ENCODE measurements at regions not wholly inside any gene's neighbourhood (a gene's known extent, or its start where the extent isn't known, plus 50 kb on each side); places are given as distances from the start of the nearest gene placed in this dataset.

- H4K20me1 ChIP-seq (ENCODE audit: insufficient read depth): no peaks in the 10 kb centered on the region
- BruUV-seq (replicated peaks): no TSS peak
- H3K27me3 ChIP-seq (ENCODE audit: insufficient read depth, low read depth): no peaks in the 10 kb centered on the region
- no peaks in the 10 kb centered on the region for H3K9me2 ChIP-seq (ENCODE audit: insufficient read depth)
- no peak for DNase-seq
- intact Hi-C loops (cut with micrococcal nuclease; ENCODE audit: unreplicated experiment): loop anchor here (10.0 kb wide), 1 partner anchor 120 kb away; no protein-coding TSS in a partner anchor
- no peak overlapping the region for H3K4me3 ChIP-seq
- H3F3A ChIP-seq (ENCODE audit: insufficient read depth, low read depth): peaks cover 18% of the 10 kb centered on the region; the same call in 1 of the 2 replicates
- H3K4me1 ChIP-seq (replicated peaks; ENCODE audit: insufficient read depth): peaks cover 49% of the 10 kb centered on the region
- ChIA-PET CTCF (no interaction called here), POLR2A (ENCODE audit: unreplicated experiment) (no interaction called here)
- no peak overlapping the region for H3K4me2 ChIP-seq
- no peaks in the 10 kb centered on the region for H3K79me2 ChIP-seq (ENCODE audit: low read depth)
- no peaks in the 10 kb centered on the region for H3K36me3 ChIP-seq (ENCODE audit: low read depth)
- TF ChIP-seq EZH2 (IDR thresholded peaks at IDR 0.05; ENCODE audit: low read depth) (no peak), CTCF (conservative IDR thresholded peaks at IDR 0.05) (no peak)
- no peak overlapping the region for H2AFZ ChIP-seq
- H3K9me3 ChIP-seq (ENCODE audit: insufficient read depth, low read depth): no peaks in the 10 kb centered on the region
- H3K27ac ChIP-seq: no peak overlapping the region
Observed at GRCh38 chr9:32704343-32704742, 68.9 kb upstream of the TAF1L start.

GRCh38 chr9:32705059-32705458 is 69.6 kb upstream of the TAF1L start:
- H3F3A ChIP-seq (ENCODE audit: insufficient read depth, low read depth): peaks cover 10% of the 10 kb centered on the region; the same call in 1 of the 2 replicates
- H3K4me2 ChIP-seq: 0 out of 2 replicates have a peak overlapping the region, but pooled peaks have one; percentile 16
- POLR2A ChIA-PET (ENCODE audit: unreplicated experiment): interaction anchor here (0.6 kb wide), 1 partner anchor 371 kb away, joined by 3 read pairs; the partner anchor contains the start of gene SMU1
- no peaks in the 10 kb centered on the region for H3K36me3 ChIP-seq (ENCODE audit: low read depth)
- peaks cover 41% of the 10 kb centered on the region for H3K4me1 ChIP-seq (replicated peaks; ENCODE audit: insufficient read depth)
- CTCF ChIA-PET: no interaction called here
- no peak overlapping the region for H3K4me3 ChIP-seq
- H4K20me1 ChIP-seq (ENCODE audit: insufficient read depth): no peaks in the 10 kb centered on the region
- no peaks in the 10 kb centered on the region for H3K27me3 ChIP-seq (ENCODE audit: insufficient read depth, low read depth)
- H3K27ac ChIP-seq: peak overlapping the region; percentile 34; the same call in 1 of the 2 replicates
- no peak for TF ChIP-seq CTCF (conservative IDR thresholded peaks at IDR 0.05)
- no peak for TF ChIP-seq EZH2 (IDR thresholded peaks at IDR 0.05; ENCODE audit: low read depth)
- BruUV-seq (replicated peaks): no TSS peak
- intact Hi-C loops (cut with micrococcal nuclease; ENCODE audit: unreplicated experiment): loop anchor here (5.0 to 10.0 kb wide), 3 partner anchors 33 to 120 kb away; no protein-coding TSS in a partner anchor
- peak; percentile 52 to 73 for DNase-seq
- no peaks in the 10 kb centered on the region for H3K9me3 ChIP-seq (ENCODE audit: insufficient read depth, low read depth)
- H2AFZ ChIP-seq: no peak overlapping the region
- H3K9me2 ChIP-seq (ENCODE audit: insufficient read depth): no peaks in the 10 kb centered on the region
- no peaks in the 10 kb centered on the region for H3K79me2 ChIP-seq (ENCODE audit: low read depth)

GRCh38 chr9:32706004-32706724 is 70.7 kb upstream of the TAF1L start:
- Histone ChIP-seq H4K20me1 (ENCODE audit: insufficient read depth) (no peaks in the 10 kb centered on the region), H2AFZ (no peak overlapping the region), H3K27ac (no peak overlapping the region), H3K4me3 (no peak overlapping the region), H3K9me3 (ENCODE audit: insufficient read depth, low read depth) (no peaks in the 10 kb centered on the region), H3K36me3 (ENCODE audit: low read depth) (no peaks in the 10 kb centered on the region), H3K79me2 (ENCODE audit: low read depth) (no peaks in the 10 kb centered on the region), H3K27me3 (ENCODE audit: insufficient read depth, low read depth) (no peaks in the 10 kb centered on the region), H3F3A (ENCODE audit: insufficient read depth, low read depth) (0 out of 2 replicates have a peak, but pooled peaks cover 9% of the 10 kb centered on the region), H3K9me2 (ENCODE audit: insufficient read depth) (no peaks in the 10 kb centered on the region), H3K4me2 (no peak overlapping the region), H3K4me1 (replicated peaks; ENCODE audit: insufficient read depth) (peaks cover 36% of the 10 kb centered on the region)
- peak in 1 of 2 experiments; percentile 19 for DNase-seq
- POLR2A ChIA-PET (ENCODE audit: unreplicated experiment): interaction anchor here (0.6 kb wide), 1 partner anchor 40 kb away, joined by 9 read pairs; no protein-coding TSS in a partner anchor
- CTCF ChIA-PET: interaction anchor here (0.6 to 1.0 kb wide), 2 partner anchors 125 to 226 kb away, joined by 3 to 4 read pairs; no protein-coding TSS in a partner anchor
- intact Hi-C loops (cut with micrococcal nuclease; ENCODE audit: unreplicated experiment): loop anchor here (5.0 to 10.0 kb wide), 3 partner anchors 34 to 121 kb away; no protein-coding TSS in a partner anchor
- no peak for TF ChIP-seq EZH2 (IDR thresholded peaks at IDR 0.05; ENCODE audit: low read depth)
- TF ChIP-seq CTCF (conservative IDR thresholded peaks at IDR 0.05): no peak
- BruUV-seq (replicated peaks): no TSS peak

Data from PC-9 (cell line).